ENCODE measurements at regions not wholly inside any gene's neighbourhood (a gene's known extent, or its start where the extent isn't known, plus 50 kb on each side); places are given as distances from the start of the nearest gene placed in this dataset.

- no peak for TF ChIP-seq EZH2 (IDR thresholded peaks at IDR 0.05; ENCODE audit: borderline replicate concordance, low read depth, low read length, severe bottlenecking)
- TF ChIP-seq, protein P1, sequence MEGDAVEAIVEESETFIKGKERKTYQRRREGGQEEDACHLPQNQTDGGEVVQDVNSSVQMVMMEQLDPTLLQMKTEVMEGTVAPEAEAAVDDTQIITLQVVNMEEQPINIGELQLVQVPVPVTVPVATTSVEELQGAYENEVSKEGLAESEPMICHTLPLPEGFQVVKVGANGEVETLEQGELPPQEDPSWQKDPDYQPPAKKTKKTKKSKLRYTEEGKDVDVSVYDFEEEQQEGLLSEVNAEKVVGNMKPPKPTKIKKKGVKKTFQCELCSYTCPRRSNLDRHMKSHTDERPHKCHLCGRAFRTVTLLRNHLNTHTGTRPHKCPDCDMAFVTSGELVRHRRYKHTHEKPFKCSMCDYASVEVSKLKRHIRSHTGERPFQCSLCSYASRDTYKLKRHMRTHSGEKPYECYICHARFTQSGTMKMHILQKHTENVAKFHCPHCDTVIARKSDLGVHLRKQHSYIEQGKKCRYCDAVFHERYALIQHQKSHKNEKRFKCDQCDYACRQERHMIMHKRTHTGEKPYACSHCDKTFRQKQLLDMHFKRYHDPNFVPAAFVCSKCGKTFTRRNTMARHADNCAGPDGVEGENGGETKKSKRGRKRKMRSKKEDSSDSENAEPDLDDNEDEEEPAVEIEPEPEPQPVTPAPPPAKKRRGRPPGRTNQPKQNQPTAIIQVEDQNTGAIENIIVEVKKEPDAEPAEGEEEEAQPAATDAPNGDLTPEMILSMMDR (IDR thresholded peaks at IDR 0.05; ENCODE audit: borderline replicate concordance, extremely low read depth, low read length, poor library complexity, severe bottlenecking) = no peak
- Histone ChIP-seq H3K9me3 (ENCODE audit: insufficient read depth, low read length, severe bottlenecking) (peaks cover 4% of the 10 kb centered on the region), H4K20me1 (ENCODE audit: insufficient read depth, low read length) (no peaks in the 10 kb centered on the region), H3K9ac (ENCODE audit: low read depth, low read length) (no peak overlapping the region), H3K27me3 (ENCODE audit: insufficient read depth, low read length, poor library complexity) (no peaks in the 10 kb centered on the region), H3K4me1 (ENCODE audit: insufficient read depth, low read length) (no peaks in the 10 kb centered on the region), H3K79me2 (ENCODE audit: insufficient read depth, low read length) (no peaks in the 10 kb centered on the region), H3K4me3 (ENCODE audit: low read depth in 1 of 2, low read length in 2 of 2) (no peak overlapping the region), H3K4me2 (ENCODE audit: insufficient read depth, low read length) (no peak overlapping the region), H3K36me3 (ENCODE audit: insufficient read depth, low read length) (no peaks in the 10 kb centered on the region), H3K27ac (ENCODE audit: low read length) (no peak overlapping the region), H2AFZ (ENCODE audit: low read depth, low read length) (no peak overlapping the region)
- ATAC-seq (ENCODE audit: insufficient read depth, low read depth) (no peak), DNase-seq (no peak)
Observed at GRCh38 chrX:9172464-9172850, 138.5 kb upstream of the FAM9B start.

GRCh38 chrX:9180623-9181022, 146.7 kb upstream of the FAM9B start:
- Histone ChIP-seq H3K36me3 (ENCODE audit: insufficient read depth, low read length) (no peaks in the 10 kb centered on the region), H3K79me2 (ENCODE audit: insufficient read depth, low read length) (no peaks in the 10 kb centered on the region), H4K20me1 (ENCODE audit: insufficient read depth, low read length) (no peaks in the 10 kb centered on the region), H3K27ac (ENCODE audit: low read length) (no peak overlapping the region), H3K9ac (ENCODE audit: low read depth, low read length) (no peak overlapping the region), H3K27me3 (ENCODE audit: insufficient read depth, low read length, poor library complexity) (no peaks in the 10 kb centered on the region), H3K4me3 (ENCODE audit: low read depth in 1 of 2, low read length in 2 of 2) (no peak overlapping the region), H3K9me3 (ENCODE audit: insufficient read depth, low read length, severe bottlenecking) (no peaks in the 10 kb centered on the region), H3K4me2 (ENCODE audit: insufficient read depth, low read length) (no peak overlapping the region), H3K4me1 (ENCODE audit: insufficient read depth, low read length) (no peaks in the 10 kb centered on the region), H2AFZ (ENCODE audit: low read depth, low read length) (no peak overlapping the region)
- DNase-seq (no peak), ATAC-seq (ENCODE audit: insufficient read depth, low read depth) (no peak)
- no peak for TF ChIP-seq EZH2 (IDR thresholded peaks at IDR 0.05; ENCODE audit: borderline replicate concordance, low read depth, low read length, severe bottlenecking)
- TF ChIP-seq, protein P1 (IDR thresholded peaks at IDR 0.05; ENCODE audit: borderline replicate concordance, extremely low read depth, low read length, poor library complexity, severe bottlenecking) = no peak

DNA sequence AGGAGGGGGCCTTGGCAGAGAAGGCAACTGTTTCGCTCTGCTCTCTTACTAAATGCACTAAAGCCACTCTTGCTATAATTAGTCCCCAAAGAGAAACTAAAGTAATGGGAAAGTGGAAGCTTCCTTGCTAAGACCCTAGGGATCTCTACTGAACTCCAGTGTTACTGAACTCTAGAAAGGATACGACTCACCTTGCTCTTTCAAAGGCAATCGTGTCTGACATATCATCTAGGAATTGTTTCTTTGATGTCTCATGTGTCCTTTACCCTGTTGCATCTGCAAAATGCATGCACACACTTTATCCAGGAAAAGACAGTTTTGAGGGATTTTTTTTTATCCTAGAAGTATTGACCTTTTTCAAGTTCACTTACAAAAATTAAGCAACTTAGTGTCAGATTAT, 148.1 kb upstream of the FAM9B start:
- H3K27me3 ChIP-seq (ENCODE audit: insufficient read depth, low read length, poor library complexity) = no peaks in the 10 kb centered on the region
- DNase-seq = no peak

More for the DNA sequence above, 148.1 kb upstream of the FAM9B start:
- ATAC-seq (ENCODE audit: insufficient read depth, low read depth) = no peak
- TF ChIP-seq, protein P1 (IDR thresholded peaks at IDR 0.05; ENCODE audit: borderline replicate concordance, extremely low read depth, low read length, poor library complexity, severe bottlenecking) = no peak
- no peak for TF ChIP-seq EZH2 (IDR thresholded peaks at IDR 0.05; ENCODE audit: borderline replicate concordance, low read depth, low read length, severe bottlenecking)
- Histone ChIP-seq H3K9ac (ENCODE audit: low read depth, low read length) (no peak overlapping the region), H3K27ac (ENCODE audit: low read length) (no peak overlapping the region), H3K4me3 (ENCODE audit: low read depth in 1 of 2, low read length in 2 of 2) (no peak overlapping the region), H3K9me3 (ENCODE audit: insufficient read depth, low read length, severe bottlenecking) (no peaks in the 10 kb centered on the region), H3K4me2 (ENCODE audit: insufficient read depth, low read length) (no peak overlapping the region), H3K36me3 (ENCODE audit: insufficient read depth, low read length) (no peaks in the 10 kb centered on the region), H3K79me2 (ENCODE audit: insufficient read depth, low read length) (no peaks in the 10 kb centered on the region), H4K20me1 (ENCODE audit: insufficient read depth, low read length) (no peaks in the 10 kb centered on the region), H2AFZ (ENCODE audit: low read depth, low read length) (no peak overlapping the region), H3K4me1 (ENCODE audit: insufficient read depth, low read length) (no peaks in the 10 kb centered on the region)
